ENCODE measurements at regions not wholly inside any gene's neighbourhood (a gene's known extent, or its start where the extent isn't known, plus 50 kb on each side); places are given as distances from the start of the nearest gene placed in this dataset.

DNA sequence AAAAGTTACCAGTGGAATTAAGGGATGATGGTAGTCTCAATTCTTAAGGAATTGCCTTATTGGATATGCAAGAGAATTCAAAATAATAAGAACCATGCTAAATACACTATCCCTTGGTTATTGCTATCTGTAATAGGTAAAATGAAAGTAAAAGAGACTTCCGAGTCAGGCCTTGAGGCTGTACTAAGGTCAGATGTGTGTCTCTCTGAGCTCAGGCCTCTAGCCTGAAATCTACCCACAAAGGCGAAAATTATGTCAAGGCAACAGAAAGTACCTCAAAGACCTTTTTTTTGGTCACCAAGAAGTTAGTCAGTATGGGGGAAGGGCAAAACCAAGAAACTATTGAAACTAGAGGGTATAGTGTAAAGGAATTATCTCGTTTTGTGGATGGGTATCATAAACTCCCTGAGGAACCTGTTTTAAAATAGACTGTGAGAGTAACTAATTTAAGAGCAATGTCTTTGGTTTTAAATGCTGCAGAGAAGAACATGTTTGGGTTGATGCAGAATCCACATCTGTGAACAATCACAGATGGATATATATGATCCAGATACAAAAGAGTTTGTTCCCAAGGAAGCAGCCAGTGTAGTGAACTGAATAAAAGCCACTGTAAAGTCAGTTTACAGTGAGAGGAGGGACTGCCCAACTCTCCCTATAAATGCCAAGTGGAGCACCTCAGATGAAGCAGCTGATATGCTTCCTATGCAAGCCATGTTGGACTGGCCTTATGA, 382.3 kb upstream of the SEMA6D start:
- TF ChIP-seq EZH2 (optimal IDR thresholded peaks at IDR 0.05; ENCODE audit: low read depth, low read length) = no peak
- TF ChIP-seq, protein P1, sequence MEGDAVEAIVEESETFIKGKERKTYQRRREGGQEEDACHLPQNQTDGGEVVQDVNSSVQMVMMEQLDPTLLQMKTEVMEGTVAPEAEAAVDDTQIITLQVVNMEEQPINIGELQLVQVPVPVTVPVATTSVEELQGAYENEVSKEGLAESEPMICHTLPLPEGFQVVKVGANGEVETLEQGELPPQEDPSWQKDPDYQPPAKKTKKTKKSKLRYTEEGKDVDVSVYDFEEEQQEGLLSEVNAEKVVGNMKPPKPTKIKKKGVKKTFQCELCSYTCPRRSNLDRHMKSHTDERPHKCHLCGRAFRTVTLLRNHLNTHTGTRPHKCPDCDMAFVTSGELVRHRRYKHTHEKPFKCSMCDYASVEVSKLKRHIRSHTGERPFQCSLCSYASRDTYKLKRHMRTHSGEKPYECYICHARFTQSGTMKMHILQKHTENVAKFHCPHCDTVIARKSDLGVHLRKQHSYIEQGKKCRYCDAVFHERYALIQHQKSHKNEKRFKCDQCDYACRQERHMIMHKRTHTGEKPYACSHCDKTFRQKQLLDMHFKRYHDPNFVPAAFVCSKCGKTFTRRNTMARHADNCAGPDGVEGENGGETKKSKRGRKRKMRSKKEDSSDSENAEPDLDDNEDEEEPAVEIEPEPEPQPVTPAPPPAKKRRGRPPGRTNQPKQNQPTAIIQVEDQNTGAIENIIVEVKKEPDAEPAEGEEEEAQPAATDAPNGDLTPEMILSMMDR (IDR thresholded peaks at IDR 0.05; ENCODE audit: low read length) = no peak

All from MM.1S (cell line).